BLaER1 treated with 17β-estradiol and CSF1 and Interleukin-3, amounts not matched to agents 10 nM and 100 nM (cell line): ENCODE measurements at regions not wholly inside any gene's neighbourhood (a gene's known extent, or its start where the extent isn't known, plus 50 kb on each side); places are given as distances from the start of the nearest gene placed in this dataset.

Experiments used
- H3K27ac ChIP-seq, 11 experiments: shearing (Covaris generic); formaldehyde crosslinking; 2 replicates each; pipeline ENCODE4 v1.8.1; 2022
- H3K27me3 ChIP-seq, 11 experiments: shearing (Covaris generic); formaldehyde crosslinking; 2 replicates each; pipeline ENCODE4 v1.8.1; 2022
- H3K36me3 ChIP-seq, 11 experiments: shearing (Covaris generic); formaldehyde crosslinking; 2 replicates each; pipeline ENCODE4 v1.8.1; 2022
- H3K4me1 ChIP-seq, 10 experiments: shearing (Covaris generic); formaldehyde crosslinking; 2 replicates each; pipeline ENCODE4 v1.8.1; 2022
- H3K4me2 ChIP-seq, 11 experiments: shearing (Covaris generic); formaldehyde crosslinking; 2 replicates each; pipeline ENCODE4 v1.8.1; 2022
- H3K4me3 ChIP-seq, 10 experiments: shearing (Covaris generic); formaldehyde crosslinking; 2 replicates each; pipeline ENCODE4 v1.8.1; 2022
- H3K9ac ChIP-seq, 11 experiments: shearing (Covaris generic); formaldehyde crosslinking; 2 replicates each; pipeline ENCODE4 v1.8.1; 2022
- H3K9me3 ChIP-seq, 11 experiments: shearing (Covaris generic); formaldehyde crosslinking; replicated peaks in 1 of 11; 2 replicates each; pipeline ENCODE4 v1.8.1; 2022
- H4K20me1 ChIP-seq, 11 experiments: shearing (Covaris generic); formaldehyde crosslinking; 2 replicates each; pipeline ENCODE4 v1.8.1; 2022
- Cebpa-rat ChIP-seq, 11 experiments: shearing (Covaris generic); IDR thresholded peaks; 2 replicates each; pipeline ENCODE4 v1.8.1; 2022

DNA sequence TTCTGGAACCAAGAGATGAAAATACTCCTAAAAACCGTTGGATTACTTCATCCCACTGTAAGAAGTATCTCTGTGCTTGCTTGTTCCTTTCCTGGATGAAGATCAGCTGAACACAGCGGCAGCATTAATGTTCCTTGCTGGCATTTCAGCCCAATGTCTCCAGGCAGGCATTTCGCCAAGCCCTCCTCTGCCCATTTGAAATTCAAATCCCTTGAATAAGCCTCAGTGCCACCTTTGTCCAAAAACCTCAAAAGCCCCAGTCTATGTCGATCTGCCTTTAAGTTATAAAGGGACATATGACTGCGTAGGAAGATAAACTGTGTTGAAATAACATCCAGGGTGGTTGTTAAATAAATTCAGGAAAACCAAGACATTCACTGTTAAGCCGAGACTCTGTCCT, 156.8 kb upstream of the PDZRN3 start:
- H3K36me3 ChIP-seq = no peaks in the 10 kb centered on the region
- no peak for TF ChIP-seq Cebpa-rat (IDR thresholded peaks at IDR 0.05)
- no peak overlapping the region for H3K4me2 ChIP-seq
- H4K20me1 ChIP-seq = no peaks in the 10 kb centered on the region
- H3K27me3 ChIP-seq = no peaks in the 10 kb centered on the region
- no peak overlapping the region for H3K27ac ChIP-seq
- peaks cover 0 to 9% (median 0%) of the 10 kb centered on the region in 10 experiments; a peak in 1 of 20 replicates for H3K4me1 ChIP-seq
- no peaks in the 10 kb centered on the region for H3K9me3 ChIP-seq
- H3K9ac ChIP-seq = no peak overlapping the region
- H3K4me3 ChIP-seq = no peak overlapping the region

DNA sequence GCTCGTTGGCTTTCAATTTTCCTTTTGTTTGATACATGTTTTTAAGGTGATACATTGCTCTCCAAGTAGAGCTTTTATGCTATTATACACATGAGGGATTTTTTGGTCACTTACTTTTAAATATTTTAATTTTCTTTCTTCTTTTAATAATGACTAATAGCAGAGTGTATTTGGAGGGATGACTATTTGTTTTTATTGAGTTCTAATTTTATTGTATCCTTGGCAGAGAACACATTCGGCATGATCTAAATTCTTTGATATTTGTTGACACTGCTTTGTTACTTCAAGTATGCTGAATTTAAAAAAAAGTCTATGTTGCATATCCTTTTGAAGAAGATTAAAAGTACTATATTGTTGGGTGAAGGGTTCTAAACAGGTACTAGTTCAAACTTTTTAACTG, 149.9 kb upstream of the PDZRN3 start:
- Histone ChIP-seq H3K27me3 (no peaks in the 10 kb centered on the region), H3K9ac (no peak overlapping the region), H3K4me1 (no peaks in the 10 kb centered on the region), H4K20me1 (no peaks in the 10 kb centered on the region), H3K4me3 (no peak overlapping the region), H3K9me3 (peaks cover 0 to 11% (median 5%) of the 10 kb centered on the region in 11 experiments; a peak in 8 of 22 replicates), H3K36me3 (no peaks in the 10 kb centered on the region), H3K27ac (no peak overlapping the region), H3K4me2 (no peak overlapping the region)
- TF ChIP-seq Cebpa-rat (IDR thresholded peaks at IDR 0.05) = no peak

GRCh38 chr3:73773233-73773632, 148.5 kb upstream of the PDZRN3 start:
- Histone ChIP-seq H3K4me2 (no peak overlapping the region), H4K20me1 (no peaks in the 10 kb centered on the region), H3K36me3 (no peaks in the 10 kb centered on the region), H3K9ac (no peak overlapping the region), H3K27ac (no peak overlapping the region), H3K27me3 (no peaks in the 10 kb centered on the region), H3K4me1 (peaks cover 0 to 2% (median 0%) of the 10 kb centered on the region in 10 experiments; a peak in 1 of 20 replicates), H3K4me3 (no peak overlapping the region), H3K9me3 (peaks cover 0 to 11% (median 5%) of the 10 kb centered on the region in 11 experiments; a peak in 8 of 22 replicates)
- no peak for TF ChIP-seq Cebpa-rat (IDR thresholded peaks at IDR 0.05)

GRCh38 chr3:73772076-73772886, 147.5 kb upstream of the PDZRN3 start:
- Histone ChIP-seq H3K27ac (no peak overlapping the region), H3K4me3 (no peak overlapping the region), H3K4me2 (no peak overlapping the region), H4K20me1 (no peaks in the 10 kb centered on the region), H3K9me3 (peaks cover 0 to 11% (median 5%) of the 10 kb centered on the region in 11 experiments; a peak in 8 of 22 replicates), H3K4me1 (peaks cover 0 to 11% (median 2%) of the 10 kb centered on the region in 10 experiments; a peak in 13 of 20 replicates), H3K36me3 (no peaks in the 10 kb centered on the region), H3K9ac (no peak overlapping the region), H3K27me3 (no peaks in the 10 kb centered on the region)
- no peak for TF ChIP-seq Cebpa-rat (IDR thresholded peaks at IDR 0.05)

GRCh38 chr3:73768524-73769308, 144.0 kb upstream of the PDZRN3 start:
- Histone ChIP-seq H3K9ac (no peak overlapping the region), H3K4me2 (no peak overlapping the region), H4K20me1 (no peaks in the 10 kb centered on the region), H3K4me3 (no peak overlapping the region), H3K27me3 (no peaks in the 10 kb centered on the region), H3K9me3 (peaks cover 3 to 20% (median 7%) of the 10 kb centered on the region in 11 experiments; a peak in 10 of 22 replicates), H3K27ac (no peak overlapping the region), H3K4me1 (peaks cover 10 to 28% (median 12%) of the 10 kb centered on the region in 10 experiments; a peak in 19 of 20 replicates), H3K36me3 (no peaks in the 10 kb centered on the region)
- TF ChIP-seq Cebpa-rat (IDR thresholded peaks at IDR 0.05) = no peak

DNA sequence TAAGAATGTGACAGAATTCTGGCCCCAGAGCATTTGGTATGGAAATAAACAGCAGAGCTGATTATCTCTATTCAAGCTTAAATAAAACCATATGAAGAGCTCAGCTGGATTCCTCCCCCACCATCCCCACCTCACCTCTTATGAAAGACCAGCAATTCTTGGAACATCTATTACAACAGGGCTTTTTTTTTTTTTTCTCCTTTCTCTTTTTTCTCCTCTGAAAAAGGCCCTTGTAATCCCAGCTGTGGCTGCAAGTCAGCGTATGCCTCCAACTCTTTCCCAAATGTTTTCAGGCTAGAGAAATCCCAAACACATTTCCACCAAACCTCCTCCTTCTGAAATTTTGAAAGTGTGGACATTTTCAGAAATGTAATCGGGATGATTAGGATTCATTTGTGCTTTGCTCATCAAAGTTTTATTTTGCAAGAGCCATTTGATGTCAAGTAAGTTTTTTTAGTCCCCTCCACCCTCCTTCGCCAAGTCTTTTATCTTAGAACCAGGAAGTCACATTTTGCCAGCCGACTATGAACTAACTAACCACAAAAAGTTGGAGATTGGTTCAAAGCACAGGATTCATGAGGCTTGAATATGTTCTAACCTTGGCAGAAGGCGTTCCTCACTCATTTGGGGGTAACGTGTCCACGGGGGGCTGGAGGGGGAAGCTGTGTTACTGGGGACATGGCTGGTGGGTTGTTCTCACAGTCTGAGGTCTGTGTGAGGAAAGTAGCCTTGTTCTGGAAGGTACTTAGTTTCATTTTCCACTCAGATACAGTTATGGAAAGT, 142.0 kb upstream of the PDZRN3 start:
- Histone ChIP-seq H3K27me3 (no peaks in the 10 kb centered on the region), H3K4me1 (peaks cover 10 to 28% (median 12%) of the 10 kb centered on the region in 10 experiments; a peak in 19 of 20 replicates), H3K9me3 (peaks cover 3 to 20% (median 7%) of the 10 kb centered on the region in 11 experiments; a peak in 10 of 22 replicates), H3K4me2 (peak overlapping the region; percentile 40 to 86 (median 64)), H3K27ac (peak overlapping the region; percentile 46 to 86 (median 64); a peak in 21 of 22 replicates), H3K9ac (peak overlapping the region in 10 of 11 experiments; percentile 35 to 75 (median 48); a peak in 12 of 22 replicates), H4K20me1 (no peaks in the 10 kb centered on the region), H3K36me3 (no peaks in the 10 kb centered on the region), H3K4me3 (peak overlapping the region in 4 of 10 experiments; percentile 11 to 41 (median 31); a peak in 6 of 20 replicates)
- TF ChIP-seq Cebpa-rat (IDR thresholded peaks at IDR 0.05) = no peak

- H3K36me3 ChIP-seq = no peaks in the 10 kb centered on the region
- TF ChIP-seq Cebpa-rat (IDR thresholded peaks at IDR 0.05) = peak in 4 of 11 experiments; percentile 10 to 65 (median 36); a peak in 2 of 22 replicates
- H4K20me1 ChIP-seq = no peaks in the 10 kb centered on the region
- peak overlapping the region in 9 of 11 experiments; percentile 40 to 86 (median 64); a peak in 14 of 22 replicates for H3K4me2 ChIP-seq
- no peaks in the 10 kb centered on the region for H3K27me3 ChIP-seq
- H3K9ac ChIP-seq = peak overlapping the region in 2 of 11 experiments; percentile 64 to 75; a peak in 3 of 22 replicates
- H3K9me3 ChIP-seq = peaks cover 3 to 19% (median 7%) of the 10 kb centered on the region in 11 experiments; a peak in 10 of 22 replicates
- H3K4me3 ChIP-seq = no peak overlapping the region
- peaks cover 10 to 28% (median 12%) of the 10 kb centered on the region in 10 experiments; a peak in 19 of 20 replicates for H3K4me1 ChIP-seq
- peak overlapping the region in 4 of 11 experiments; percentile 55 to 86 (median 74); a peak in 8 of 22 replicates for H3K27ac ChIP-seq
These were observed 141.3 kb upstream of the PDZRN3 start for GRCh38 chr3:73765878-73766545.

DNA sequence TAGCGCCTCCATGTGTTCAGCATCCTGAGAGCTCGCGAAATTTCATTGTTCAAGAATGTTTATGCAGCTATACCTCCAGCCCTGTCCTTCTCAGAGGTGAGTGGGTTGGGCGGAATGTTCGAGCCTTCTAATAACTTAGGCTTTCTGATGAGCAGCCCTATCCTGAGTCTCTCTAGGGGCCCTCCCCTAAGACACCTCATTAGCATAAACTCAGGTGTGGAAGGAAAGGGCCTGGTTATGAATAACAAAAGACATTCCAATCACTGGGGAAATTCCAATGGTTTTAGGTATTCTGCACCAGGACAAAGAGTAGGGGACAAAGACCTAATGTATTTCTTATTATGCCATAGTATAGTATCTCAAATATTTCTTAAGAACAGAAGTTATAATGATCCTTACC, 138.1 kb upstream of the PDZRN3 start:
- no peak overlapping the region for H3K4me2 ChIP-seq
- no peak for TF ChIP-seq Cebpa-rat (IDR thresholded peaks at IDR 0.05)
- no peak overlapping the region for H3K9ac ChIP-seq

More for the DNA sequence above, 138.1 kb upstream of the PDZRN3 start:
- Histone ChIP-seq H3K27me3 (no peaks in the 10 kb centered on the region), H3K36me3 (no peaks in the 10 kb centered on the region), H3K4me1 (peaks cover 10 to 40% (median 15%) of the 10 kb centered on the region in 10 experiments; a peak in 19 of 20 replicates), H3K4me3 (no peak overlapping the region), H3K9me3 (peaks cover 0 to 13% (median 0%) of the 10 kb centered on the region in 11 experiments; a peak in 4 of 22 replicates), H4K20me1 (no peaks in the 10 kb centered on the region), H3K27ac (no peak overlapping the region)
